Sigmoid colon (tissue), 3 donors: ENCODE measurements at regions not wholly inside any gene's neighbourhood (a gene's known extent, or its start where the extent isn't known, plus 50 kb on each side); places are given as distances from the start of the nearest gene placed in this dataset.

Source experiments
- CTCF ChIP-seq, 4 experiments: fragments of 450-650 bp in 3 of 4; fragments of 200-600 bp in 1 of 4; IDR thresholded peaks; one replicate each; pipeline ENCODE4 v1.5.1; 2016 to 2019; ENCODE audit warnings: antibody characterized with exemption in 4 of 4, mild to moderate bottlenecking in 3 of 4, moderate library complexity in 2 of 4
- POLR2A ChIP-seq, 2 donors: fragments of 450-650 bp; IDR thresholded peaks; one replicate each; pipeline ENCODE4 v1.6.1; 2016; ENCODE audit warnings: antibody characterized with exemption in 2 of 2, mild to moderate bottlenecking in 2 of 2, moderate library complexity in 2 of 2

- no peak for TF ChIP-seq CTCF (IDR thresholded peaks at IDR 0.05)
- no peak for TF ChIP-seq POLR2A (IDR thresholded peaks at IDR 0.05)
These were observed 56.0 kb upstream of the ASTN2 start for GRCh38 chr9:117470902-117471301.
